Fibroblast of lung (primary cell): ENCODE measurements at regions not wholly inside any gene's neighbourhood (a gene's known extent, or its start where the extent isn't known, plus 50 kb on each side); places are given as distances from the start of the nearest gene placed in this dataset.
"Not testable (repeated sequence)": the region's sequence is repeated elsewhere in the genome, so short reads cannot be mapped to it uniquely, and the experiment has no call there.

Experiments used
- DNase-seq, 2 donors: peaks; one replicate each; pipeline versions ENCODE4 v3.0.0 to v3.0.0-alpha.2; 2010; ENCODE audit warnings: low read depth in 2 of 2
- H2AFZ ChIP-seq: 2 replicates; pipeline ENCODE4 v1.5.1; 2012; ENCODE audit warnings: low read length, control low read depth, inconsistent platforms
- H3K27ac ChIP-seq: 2 replicates; pipeline ENCODE4 v1.5.1; 2011; ENCODE audit warnings: low read length, control low read depth; ENCODE audit not compliant: insufficient read depth
- H3K27me3 ChIP-seq: 2 replicates; pipeline ENCODE4 v1.5.1; 2011; ENCODE audit warnings: mild to moderate bottlenecking, low read length; ENCODE audit not compliant: control insufficient read depth, insufficient read depth
- H3K36me3 ChIP-seq: 2 replicates; pipeline ENCODE4 v1.5.1; 2011; ENCODE audit warnings: low read length; ENCODE audit not compliant: control insufficient read depth, insufficient read depth
- H3K4me1 ChIP-seq: 2 replicates; pipeline ENCODE4 v1.5.1; 2011; ENCODE audit warnings: low read length; ENCODE audit not compliant: control insufficient read depth, insufficient read depth; ENCODE audit errors: extremely low read depth
- H3K4me2 ChIP-seq: 2 replicates; pipeline ENCODE4 v1.5.1; 2011; ENCODE audit warnings: low read length, control low read depth; ENCODE audit not compliant: insufficient read depth; ENCODE audit errors: extremely low read depth
- H3K4me3 ChIP-seq, 4 experiments: fragments of 200-600 bp in 1 of 4; sonication (generic) in 1 of 4; replicated peaks in 1 of 4; 2 replicates each; pipeline ENCODE4 v1.5.1; 2011 to 2016; ENCODE audit warnings: low read length in 4 of 4, low read depth in 3 of 4, mild to moderate bottlenecking in 3 of 4, control low read depth in 2 of 4, inconsistent platforms in 1 of 4, mixed read lengths in 1 of 4; ENCODE audit not compliant: insufficient read depth in 1 of 4; ENCODE audit errors: control extremely low read depth in 1 of 4
- H3K79me2 ChIP-seq: 2 replicates; pipeline ENCODE4 v1.5.1; 2012; ENCODE audit warnings: mild to moderate bottlenecking, low read length, inconsistent platforms; ENCODE audit not compliant: control insufficient read depth, insufficient read depth
- H3K9ac ChIP-seq: 2 replicates; pipeline ENCODE4 v1.5.1; 2011; ENCODE audit warnings: mild to moderate bottlenecking, low read length, control low read depth; ENCODE audit not compliant: insufficient read depth
- H3K9me3 ChIP-seq: 2 replicates; pipeline ENCODE4 v1.5.1; 2012; ENCODE audit warnings: low read depth, low read length; ENCODE audit not compliant: control insufficient read depth, insufficient read depth
- H4K20me1 ChIP-seq: 2 replicates; pipeline ENCODE4 v1.5.1; 2011; ENCODE audit warnings: low read length; ENCODE audit not compliant: control insufficient read depth, insufficient read depth; ENCODE audit errors: extremely low read depth
- EZH2 ChIP-seq: IDR thresholded peaks from 2 replicates; pipeline ENCODE4 v1.5.1; 2012; ENCODE audit warnings: low read length, control low read depth, mild to moderate bottlenecking; ENCODE audit errors: missing control alignments
- TF ChIP-seq, protein P1 (sequence below), 2 donors: IDR thresholded peaks in 1 of 2; conservative IDR thresholded peaks in 1 of 2; 1 replicate in 1 of 2; 2 replicates in 1 of 2; pipeline ENCODE4 v1.5.1; 2011 to 2012; ENCODE audit warnings: low read length in 2 of 2, control low read depth in 1 of 2, inconsistent platforms in 1 of 2, low read depth in 1 of 2, mild to moderate bottlenecking in 1 of 2

DNA sequence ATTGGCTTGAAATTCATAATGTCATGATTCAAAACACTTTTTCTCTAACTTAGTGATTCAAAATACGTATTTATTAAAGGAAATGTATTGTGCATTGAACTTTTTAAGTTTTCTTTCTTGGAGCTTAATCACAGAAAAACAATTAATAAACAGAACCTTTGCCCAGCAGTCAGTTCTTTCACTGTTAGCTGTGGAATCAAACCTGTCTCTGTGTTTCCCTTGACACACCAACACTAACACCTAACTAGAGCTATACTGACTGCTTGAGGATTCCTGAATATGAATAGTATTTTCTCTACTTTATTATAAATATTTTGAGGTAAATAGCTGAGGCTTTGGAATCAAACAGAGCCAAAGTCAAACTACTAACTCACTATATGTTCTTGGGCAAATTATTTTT is 296.4 kb downstream of the HIVEP2 start:
- no peaks in the 10 kb centered on the region for H3K79me2 ChIP-seq
- no peak for TF ChIP-seq EZH2
- TF ChIP-seq, protein P1, sequence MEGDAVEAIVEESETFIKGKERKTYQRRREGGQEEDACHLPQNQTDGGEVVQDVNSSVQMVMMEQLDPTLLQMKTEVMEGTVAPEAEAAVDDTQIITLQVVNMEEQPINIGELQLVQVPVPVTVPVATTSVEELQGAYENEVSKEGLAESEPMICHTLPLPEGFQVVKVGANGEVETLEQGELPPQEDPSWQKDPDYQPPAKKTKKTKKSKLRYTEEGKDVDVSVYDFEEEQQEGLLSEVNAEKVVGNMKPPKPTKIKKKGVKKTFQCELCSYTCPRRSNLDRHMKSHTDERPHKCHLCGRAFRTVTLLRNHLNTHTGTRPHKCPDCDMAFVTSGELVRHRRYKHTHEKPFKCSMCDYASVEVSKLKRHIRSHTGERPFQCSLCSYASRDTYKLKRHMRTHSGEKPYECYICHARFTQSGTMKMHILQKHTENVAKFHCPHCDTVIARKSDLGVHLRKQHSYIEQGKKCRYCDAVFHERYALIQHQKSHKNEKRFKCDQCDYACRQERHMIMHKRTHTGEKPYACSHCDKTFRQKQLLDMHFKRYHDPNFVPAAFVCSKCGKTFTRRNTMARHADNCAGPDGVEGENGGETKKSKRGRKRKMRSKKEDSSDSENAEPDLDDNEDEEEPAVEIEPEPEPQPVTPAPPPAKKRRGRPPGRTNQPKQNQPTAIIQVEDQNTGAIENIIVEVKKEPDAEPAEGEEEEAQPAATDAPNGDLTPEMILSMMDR (conservative IDR thresholded peaks at IDR 0.05 in 1 of 2, IDR thresholded peaks at IDR 0.05 in 1 of 2; ENCODE audit: low read depth in 1 of 2, low read length in 2 of 2) = no peak
- H2AFZ ChIP-seq = no peak overlapping the region
- no peaks in the 10 kb centered on the region for H3K36me3 ChIP-seq
- peaks cover 4% of the 10 kb centered on the region for H3K27me3 ChIP-seq
- no peak overlapping the region for H3K4me3 ChIP-seq
- H3K27ac ChIP-seq = no peak overlapping the region
- DNase-seq = no peak
- H3K9me3 ChIP-seq = no peaks in the 10 kb centered on the region
- H3K9ac ChIP-seq = no peak overlapping the region
- H3K4me2 ChIP-seq = no peak overlapping the region
- H4K20me1 ChIP-seq = no peaks in the 10 kb centered on the region
- H3K4me1 ChIP-seq = no peaks in the 10 kb centered on the region

DNA sequence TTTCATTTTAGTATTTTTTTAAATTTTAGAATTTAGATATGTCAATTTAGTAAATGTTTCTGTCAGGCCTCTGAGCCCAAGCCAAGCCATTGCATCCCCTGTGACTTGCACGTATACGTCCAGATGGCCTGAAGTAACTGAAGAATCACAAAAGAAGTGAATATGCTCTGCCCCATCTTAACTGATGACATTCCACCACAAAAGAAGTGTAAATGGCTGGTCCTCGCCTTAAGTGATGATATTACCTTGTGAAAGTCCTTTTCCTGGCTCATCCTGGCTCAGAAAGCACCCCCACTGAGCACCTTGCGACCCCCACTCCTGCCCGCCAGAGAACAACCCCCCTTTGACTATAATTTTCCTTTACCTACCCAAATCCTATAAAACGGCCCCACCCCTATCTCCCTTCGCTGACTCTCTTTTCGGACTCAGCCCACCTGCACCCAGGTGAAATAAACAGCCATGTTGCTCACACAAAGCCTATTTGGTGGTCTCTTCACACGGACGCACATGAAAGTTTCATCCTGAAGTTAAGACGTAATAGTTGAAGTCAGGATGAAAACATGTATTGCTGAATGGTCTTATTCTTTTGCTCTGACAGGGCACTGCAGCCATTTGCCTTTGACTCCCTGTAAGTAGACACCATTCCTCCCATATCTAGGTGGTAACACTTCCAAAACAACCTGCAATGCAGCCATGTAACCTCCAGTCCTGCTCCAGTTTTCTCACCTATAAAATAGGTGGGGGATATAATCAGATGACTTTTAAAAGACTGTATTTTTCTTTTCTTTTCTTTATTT is 295.3 kb downstream of the HIVEP2 start:
- H3K4me3 ChIP-seq, H3K36me3 ChIP-seq, H3K79me2 ChIP-seq, DNase-seq, H3K27me3 ChIP-seq, H3K27ac ChIP-seq, H3K4me1 ChIP-seq, H3K9me3 ChIP-seq, H3K4me2 ChIP-seq, H3K9ac ChIP-seq, H4K20me1 ChIP-seq, H2AFZ ChIP-seq: not testable (repeated sequence)

GRCh38 chr6:142651384-142651783 is 293.6 kb downstream of the HIVEP2 start:
- no peaks in the 10 kb centered on the region for H3K9me3 ChIP-seq
- no peak overlapping the region for H3K9ac ChIP-seq
- no peaks in the 10 kb centered on the region for H4K20me1 ChIP-seq
- peaks cover 6% of the 10 kb centered on the region for H3K27me3 ChIP-seq
- no peaks in the 10 kb centered on the region for H3K4me1 ChIP-seq
- no peak overlapping the region for H3K4me2 ChIP-seq
- H3K27ac ChIP-seq = no peak overlapping the region
- DNase-seq = no peak
- H3K36me3 ChIP-seq = no peaks in the 10 kb centered on the region
- no peak overlapping the region for H3K4me3 ChIP-seq
- no peaks in the 10 kb centered on the region for H3K79me2 ChIP-seq
- TF ChIP-seq EZH2 = no peak
- TF ChIP-seq, protein P1 (conservative IDR thresholded peaks at IDR 0.05 in 1 of 2, IDR thresholded peaks at IDR 0.05 in 1 of 2; ENCODE audit: low read depth in 1 of 2, low read length in 2 of 2) = no peak
- H2AFZ ChIP-seq = no peak overlapping the region
